Adrenal gland (tissue), 9 donors: ENCODE measurements at regions not wholly inside any gene's neighbourhood (a gene's known extent, or its start where the extent isn't known, plus 50 kb on each side); places are given as distances from the start of the nearest gene placed in this dataset.
"Not testable (repeated sequence)": the region's sequence is repeated elsewhere in the genome, so short reads cannot be mapped to it uniquely, and the experiment has no call there.

Source experiments
- DNase-seq, 7 donors: peaks; one replicate each; pipeline ENCODE4 v3.0.0-alpha.2; 2019 to 2020
- H3K27ac ChIP-seq, 5 donors: fragments of 200-600 bp; sonication (generic) in 4 of 5; 1 replicate in 3 of 5; 2 replicates in 2 of 5; pipeline versions ENCODE4 v1.5.1 to v1.8.0; 2016 to 2020; ENCODE audit warnings: mild to moderate bottlenecking in 1 of 5
- H3K27me3 ChIP-seq: fragments of 200-600 bp; 2 replicates; pipeline ENCODE4 v1.8.0; 2021
- H3K36me3 ChIP-seq, 2 donors: fragments of 200-600 bp; replicated peaks in 1 of 2; 1 replicate in 1 of 2; 2 replicates in 1 of 2; pipeline versions ENCODE4 v1.5.1 to v1.8.0; 2018 to 2022
- H3K4me1 ChIP-seq, 2 donors: fragments of 200-600 bp; replicated peaks in 1 of 2; 1 replicate in 1 of 2; 2 replicates in 1 of 2; pipeline versions ENCODE4 v1.5.1 to v1.8.0; 2018 to 2021
- H3K4me3 ChIP-seq, 4 donors: fragments of 200-600 bp; sonication (generic) in 3 of 4; one replicate each; pipeline ENCODE4 v1.5.1; 2016 to 2018
- H3K9me3 ChIP-seq, 3 donors: fragments of 200-600 bp; sonication (generic) in 1 of 3; replicated peaks in 1 of 3; 1 replicate in 2 of 3; 2 replicates in 1 of 3; pipeline versions ENCODE4 v1.5.1 to v1.8.0; 2016 to 2021
- POLR2A ChIP-seq, 2 donors: fragments of 450-650 bp; IDR thresholded peaks; one replicate each; pipeline ENCODE4 v1.6.1; 2017; ENCODE audit warnings: antibody characterized with exemption in 2 of 2, mild to moderate bottlenecking in 2 of 2, moderate library complexity in 1 of 2
- WGBS, 4 donors: extraction: QIAGEN DNeasy Blood & Tissue Kit in 2 of 4; methylation state at CpG; one replicate each; pipeline versions ENCODE4 v1.1.5 to v1.1.7; 2013 to 2017; 5-methylcytosine and 5-hydroxymethylcytosine counted together
- intact Hi-C, 2 donors: fragments of 100-400 bp; cut with DNase I; formaldehyde crosslinking; loops; one replicate each; pipeline versions ENCODE4 v1.14.1 to v1.15.0; 2022 to 2023
- TF ChIP-seq, protein P1 (sequence below), 6 experiments: fragments of 450-650 bp in 4 of 6; fragments of 200-600 bp in 2 of 6; sonication (generic) in 1 of 6; IDR thresholded peaks; 1 replicate in 5 of 6; 2 replicates in 1 of 6; pipeline versions ENCODE4 v1.5.1 to v1.8.0; 2016 to 2021; ENCODE audit warnings: antibody characterized with exemption in 6 of 6, mild to moderate bottlenecking in 2 of 6, moderate library complexity in 1 of 6
- donor health status: healthy with polysubstance abuse.
- donor health status: Bipolar disorder and iron deficiency.
- donor health status: DM: yes; HTN: yes; CAD: no.
- donor health status: DM: no; HTN: no; CAD: no.
- donor health status: DM: no; HTN: no; CAD: no.

DNA sequence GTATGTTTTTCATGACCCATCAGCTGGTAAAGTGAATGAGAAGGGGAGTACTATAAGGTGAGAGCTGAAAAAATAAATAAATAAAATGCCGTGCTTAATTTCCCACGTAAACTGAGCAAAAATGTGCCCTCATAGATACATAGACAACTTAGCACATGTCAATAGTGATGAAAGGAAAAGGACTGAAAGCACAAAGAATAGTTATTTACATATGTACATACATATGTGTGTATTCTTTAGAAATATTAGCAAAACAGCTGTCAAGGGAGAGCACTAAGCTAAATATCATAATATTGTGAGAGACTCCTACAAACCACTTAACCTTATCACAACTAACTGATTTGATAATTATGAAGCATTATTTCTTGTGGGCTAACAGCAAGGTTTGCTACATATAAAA lies 213.6 kb upstream of the FTMT start:
- H3K27ac ChIP-seq: no peak overlapping the region
- WGBS, 4 donors: 79 to 86% (median 82%) methylated on average over 2 of the region's 2 CpGs
- no peak overlapping the region for H3K4me3 ChIP-seq
- no peak for TF ChIP-seq POLR2A (IDR thresholded peaks at IDR 0.05)
- TF ChIP-seq, protein P1, sequence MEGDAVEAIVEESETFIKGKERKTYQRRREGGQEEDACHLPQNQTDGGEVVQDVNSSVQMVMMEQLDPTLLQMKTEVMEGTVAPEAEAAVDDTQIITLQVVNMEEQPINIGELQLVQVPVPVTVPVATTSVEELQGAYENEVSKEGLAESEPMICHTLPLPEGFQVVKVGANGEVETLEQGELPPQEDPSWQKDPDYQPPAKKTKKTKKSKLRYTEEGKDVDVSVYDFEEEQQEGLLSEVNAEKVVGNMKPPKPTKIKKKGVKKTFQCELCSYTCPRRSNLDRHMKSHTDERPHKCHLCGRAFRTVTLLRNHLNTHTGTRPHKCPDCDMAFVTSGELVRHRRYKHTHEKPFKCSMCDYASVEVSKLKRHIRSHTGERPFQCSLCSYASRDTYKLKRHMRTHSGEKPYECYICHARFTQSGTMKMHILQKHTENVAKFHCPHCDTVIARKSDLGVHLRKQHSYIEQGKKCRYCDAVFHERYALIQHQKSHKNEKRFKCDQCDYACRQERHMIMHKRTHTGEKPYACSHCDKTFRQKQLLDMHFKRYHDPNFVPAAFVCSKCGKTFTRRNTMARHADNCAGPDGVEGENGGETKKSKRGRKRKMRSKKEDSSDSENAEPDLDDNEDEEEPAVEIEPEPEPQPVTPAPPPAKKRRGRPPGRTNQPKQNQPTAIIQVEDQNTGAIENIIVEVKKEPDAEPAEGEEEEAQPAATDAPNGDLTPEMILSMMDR (IDR thresholded peaks at IDR 0.05): no peak
- no peaks in the 10 kb centered on the region for H3K9me3 ChIP-seq
- no peaks in the 10 kb centered on the region for H3K4me1 ChIP-seq
- no peak for DNase-seq
- no peaks in the 10 kb centered on the region for H3K36me3 ChIP-seq
- H3K27me3 ChIP-seq: no peaks in the 10 kb centered on the region
- intact Hi-C loops: no loop called here

DNA sequence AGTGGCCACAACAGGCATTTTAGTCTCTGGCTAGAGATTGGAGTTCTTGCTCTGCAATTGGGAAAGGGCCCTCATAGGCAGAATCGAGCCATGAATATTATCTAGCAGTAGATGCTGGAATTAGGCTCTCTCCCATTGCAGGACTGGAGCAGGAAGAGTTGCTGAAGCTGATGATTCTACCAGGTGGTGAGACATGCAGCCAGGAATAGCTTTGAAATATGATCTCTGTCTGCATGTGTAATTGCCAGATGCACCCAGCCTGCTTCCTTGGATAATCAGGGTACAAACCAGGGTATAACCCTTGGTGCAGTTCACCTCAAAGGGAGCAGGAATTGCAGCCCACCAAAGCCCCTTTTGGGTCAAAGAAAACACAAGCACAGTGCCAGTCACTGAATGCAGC lies 211.4 kb upstream of the FTMT start:
- Histone ChIP-seq H3K36me3 (no peaks in the 10 kb centered on the region), H3K4me1 (no peaks in the 10 kb centered on the region), H3K4me3 (no peak overlapping the region), H3K9me3 (no peaks in the 10 kb centered on the region), H3K27ac (no peak overlapping the region), H3K27me3 (no peaks in the 10 kb centered on the region)
- no peak for TF ChIP-seq POLR2A (IDR thresholded peaks at IDR 0.05)
- TF ChIP-seq, protein P1 (IDR thresholded peaks at IDR 0.05): no peak
- 52 to 100% (median 74%) methylated on average over 1 of the region's 1 CpG for WGBS, 4 donors
- no peak for DNase-seq
- intact Hi-C loops: no loop called here

DNA sequence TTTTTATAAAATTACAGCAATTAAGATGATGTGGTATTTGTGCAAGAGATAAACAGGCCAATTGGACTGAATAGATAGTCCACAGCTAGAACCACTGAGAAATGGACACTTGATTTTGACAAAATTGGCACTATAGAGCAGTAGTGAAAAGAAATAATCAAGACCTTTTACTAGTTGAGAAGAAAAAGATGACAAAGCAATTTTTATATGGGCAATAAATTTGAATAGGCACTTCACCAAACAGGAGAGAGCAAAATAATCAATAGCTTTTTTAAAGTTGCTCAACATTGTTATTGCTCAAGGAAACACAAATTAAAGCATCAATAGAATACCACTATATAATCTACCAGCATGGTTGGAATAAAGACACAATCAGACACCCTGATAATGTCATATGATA lies 193.5 kb upstream of the FTMT start:
- H3K27ac ChIP-seq: no peak overlapping the region
- no peaks in the 10 kb centered on the region for H3K36me3 ChIP-seq
- TF ChIP-seq POLR2A (IDR thresholded peaks at IDR 0.05): no peak
- TF ChIP-seq, protein P1 (IDR thresholded peaks at IDR 0.05): no peak
- no peaks in the 10 kb centered on the region for H3K27me3 ChIP-seq
- no peaks in the 10 kb centered on the region for H3K4me1 ChIP-seq
- intact Hi-C loops: no loop called here
- DNase-seq: no peak
- no peak overlapping the region for H3K4me3 ChIP-seq
- no peaks in the 10 kb centered on the region for H3K9me3 ChIP-seq

DNA sequence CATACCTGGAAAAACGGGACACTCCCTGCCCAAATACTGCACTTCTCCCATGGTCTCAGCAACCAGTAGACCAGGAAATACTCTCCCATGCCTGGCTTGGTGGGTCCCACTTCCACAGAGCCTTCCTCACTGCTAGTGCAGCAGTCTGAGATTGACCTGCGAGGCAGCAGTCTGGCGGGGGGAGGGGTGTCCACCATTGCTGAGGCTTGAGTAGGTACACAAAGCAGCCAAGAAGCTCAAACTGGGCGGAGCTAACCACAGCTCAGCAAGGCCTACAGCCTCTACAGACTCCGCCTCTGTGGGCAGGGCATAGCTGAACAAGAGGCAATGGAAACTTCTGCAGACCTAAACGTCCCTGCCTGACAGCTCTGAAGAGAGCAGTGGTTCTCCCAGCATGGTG lies 191.5 kb upstream of the FTMT start:
- intact Hi-C loops: no loop called here
- Histone ChIP-seq H3K4me3 (no peak overlapping the region), H3K27ac (no peak overlapping the region), H3K4me1 (no peaks in the 10 kb centered on the region), H3K36me3 (no peaks in the 10 kb centered on the region), H3K9me3 (no peaks in the 10 kb centered on the region), H3K27me3 (no peaks in the 10 kb centered on the region)
- TF ChIP-seq, protein P1 (IDR thresholded peaks at IDR 0.05): no peak
- no peak for TF ChIP-seq POLR2A (IDR thresholded peaks at IDR 0.05)
- DNase-seq: no peak
- WGBS, 4 donors: 76 to 87% (median 78%) methylated on average over 5 to 6 of the region's 6 CpGs; no CpG with 5 or more reads in 1 of the 4 donors

DNA sequence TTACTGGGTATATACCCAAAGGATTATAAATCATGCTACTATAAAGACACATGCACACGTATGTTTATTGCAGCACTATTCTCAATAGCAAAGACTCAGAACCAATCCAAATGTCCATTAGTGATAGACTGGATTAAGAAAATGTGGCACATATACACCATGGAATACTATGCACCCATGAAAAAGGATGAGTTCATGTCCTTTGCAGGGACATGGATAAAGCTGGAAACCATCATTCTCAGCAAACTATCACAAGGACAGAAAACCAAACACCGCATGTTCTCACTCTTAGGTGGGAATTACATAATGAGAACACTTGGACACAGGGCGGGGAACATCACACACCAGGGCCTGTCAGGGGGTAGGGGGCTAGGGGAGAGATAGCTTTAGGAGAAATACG lies 186.1 kb upstream of the FTMT start:
- H3K36me3 ChIP-seq, H3K4me3 ChIP-seq, DNase-seq, H3K4me1 ChIP-seq, H3K27me3 ChIP-seq, H3K27ac ChIP-seq, H3K9me3 ChIP-seq, intact Hi-C loops: not testable (repeated sequence)
- WGBS, 4 donors: 87 to 90% (median 87%) methylated on average over 4 of the region's 4 CpGs
